Right cardiac atrium (tissue), 5 donors: ENCODE measurements at regions not wholly inside any gene's neighbourhood (a gene's known extent, or its start where the extent isn't known, plus 50 kb on each side); places are given as distances from the start of the nearest gene placed in this dataset.

Experiments used
- ATAC-seq, 2 donors: fragments of 200-7000 bp; cut with Tn5 transposase; one replicate each; pipeline versions ENCODE4 v1.8.0 to v1.9.1; 2020; ENCODE audit warnings: moderate library complexity in 2 of 2, mild to moderate bottlenecking in 1 of 2
- DNase-seq, 3 donors: peaks; one replicate each; pipeline ENCODE4 v3.0.0-alpha.2; 2020
- H3K27ac ChIP-seq: one replicate; pipeline ENCODE4 v1.5.1; 2013; ENCODE audit warnings: mild to moderate bottlenecking, low read length, control low read depth, moderate library complexity
- H3K27me3 ChIP-seq: one replicate; pipeline ENCODE4 v1.6.1; 2013; ENCODE audit not compliant: control insufficient read depth, insufficient read depth
- H3K4me1 ChIP-seq: one replicate; pipeline ENCODE4 v1.6.1; 2013; ENCODE audit warnings: low read length; ENCODE audit not compliant: control insufficient read depth, insufficient read depth
- H3K4me3 ChIP-seq: one replicate; pipeline ENCODE4 v1.5.1; 2013; ENCODE audit warnings: low read length, control low read depth
- H3K9me3 ChIP-seq: one replicate; pipeline ENCODE4 v1.6.1; 2013; ENCODE audit warnings: low read length; ENCODE audit not compliant: control insufficient read depth
- WGBS: extraction: QIAGEN DNeasy Blood & Tissue Kit; methylation state at CpG from one replicate; pipeline ENCODE4 v1.1.7; 2013; 5-methylcytosine and 5-hydroxymethylcytosine counted together
- intact Hi-C, 4 donors: fragments of 100-400 bp; cut with DNase I; formaldehyde crosslinking; loops; one replicate each; pipeline versions ENCODE4 v1.11.0 to v1.14.0; 2022 to 2023
- donor health status: healthy with polysubstance abuse.
- donor health status: DM: no; HTN: yes; CAD: no.
- donor health status: DM: no; HTN: no; CAD: no.
- donor health status: DM: no; HTN: yes; CAD: no; lungs with severe emphysema.
- donor health status: DM: yes; HTN: yes; CAD: no.

DNA sequence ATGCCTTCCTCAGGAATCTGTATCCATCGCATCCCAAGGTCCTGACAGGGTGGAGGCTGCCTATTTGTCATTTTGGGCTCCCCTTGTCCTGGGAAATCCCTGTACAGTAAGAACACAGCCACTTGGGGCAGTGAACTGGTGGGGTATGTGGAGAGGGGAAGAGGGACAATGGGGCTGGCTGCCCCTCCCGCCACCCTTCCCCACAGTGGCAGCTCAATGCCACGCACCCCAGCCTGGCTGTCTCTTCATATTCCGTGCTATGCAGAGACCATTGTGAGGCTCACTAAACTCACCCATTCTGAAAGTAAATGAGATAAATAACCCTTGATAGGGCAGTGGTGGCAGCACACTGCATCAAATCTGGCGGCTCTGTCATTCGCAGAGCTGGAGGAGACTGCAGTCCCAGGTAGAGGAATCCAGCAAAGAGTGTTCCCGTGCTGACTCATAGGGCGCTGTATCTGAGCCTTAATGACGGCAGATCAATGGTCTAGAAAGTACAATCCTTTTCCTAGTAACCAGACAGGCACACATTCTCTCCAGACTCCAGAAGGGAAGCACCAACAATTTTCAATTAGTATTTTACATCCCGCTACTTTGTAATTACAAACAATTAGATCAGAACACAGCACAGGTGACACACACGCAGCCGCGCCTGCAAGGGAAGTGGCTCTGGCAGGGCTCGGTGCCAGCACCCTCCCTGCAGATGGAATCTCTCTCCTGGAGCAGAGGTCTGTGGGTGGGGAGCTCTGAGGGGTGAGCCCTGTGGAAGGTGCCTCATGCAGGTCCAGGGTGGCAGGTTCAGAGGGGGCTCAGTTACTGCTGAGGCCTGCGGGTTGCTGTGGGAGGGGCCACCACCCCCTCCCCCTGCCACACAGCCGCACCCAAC lies 167.9 kb upstream of the B3GAT1 start:
- H3K4me1 ChIP-seq = peaks cover 4% of the 10 kb centered on the region
- no peak for DNase-seq

DNA sequence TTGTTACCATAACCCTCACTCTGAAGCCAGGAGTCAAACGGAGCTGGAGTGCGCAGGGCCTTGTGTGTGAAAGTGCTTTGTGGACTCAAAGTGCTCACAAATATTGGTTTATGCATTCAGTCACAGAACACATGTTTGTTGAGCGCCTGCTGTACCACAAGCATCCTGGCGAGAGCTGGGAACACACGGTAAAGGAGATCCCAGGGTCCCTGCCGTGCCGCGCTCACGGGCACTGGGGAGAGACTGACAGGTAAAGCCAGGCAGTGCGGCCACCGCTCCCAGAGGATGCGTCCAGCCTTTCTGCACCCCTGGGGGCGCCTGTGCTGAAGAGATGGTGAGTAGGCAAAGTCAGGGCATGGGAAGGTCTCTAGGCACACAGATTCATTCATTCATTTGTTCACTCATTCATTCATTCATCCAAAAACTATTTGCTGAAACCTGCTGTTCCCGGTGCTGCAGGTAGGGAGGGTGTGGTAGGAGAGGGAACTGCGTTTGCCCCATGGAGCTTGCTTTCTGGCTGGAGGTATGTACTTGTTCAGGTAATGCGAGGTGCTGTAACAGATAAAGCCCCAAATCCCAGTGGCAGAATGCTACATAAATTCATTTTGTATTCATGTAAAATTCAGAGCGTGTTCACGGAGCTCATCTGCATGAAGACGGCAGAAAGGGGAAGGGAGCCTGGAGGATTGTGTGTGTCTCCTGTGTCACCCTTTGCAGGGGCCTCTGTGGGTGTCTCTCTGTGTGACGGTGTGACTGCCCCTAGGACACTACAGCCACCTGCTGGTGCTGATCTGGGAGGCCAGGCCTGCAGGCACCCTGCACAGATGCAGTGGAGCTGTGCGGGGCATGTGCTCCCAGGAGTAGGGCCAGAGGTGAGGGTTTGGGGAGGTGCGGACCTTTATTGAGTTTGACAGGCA lies 167.0 kb upstream of the B3GAT1 start:
- Histone ChIP-seq H3K4me3 (no peak overlapping the region), H3K27me3 (no peaks in the 10 kb centered on the region), H3K27ac (no peak overlapping the region), H3K9me3 (no peaks in the 10 kb centered on the region), H3K4me1 (peaks cover 3% of the 10 kb centered on the region)
- DNase-seq (no peak), ATAC-seq (no peak)
- intact Hi-C loops = no loop called here
- WGBS = 80% methylated on average over 22 of the region's 22 CpGs

More for the DNA sequence above, 167.9 kb upstream of the B3GAT1 start:
- no peak overlapping the region for H3K4me3 ChIP-seq
- 71% methylated on average over 16 of the region's 16 CpGs for WGBS
- no peak overlapping the region for H3K27ac ChIP-seq
- H3K9me3 ChIP-seq = no peaks in the 10 kb centered on the region
- intact Hi-C loops = no loop called here
- ATAC-seq = no peak
- H3K27me3 ChIP-seq = no peaks in the 10 kb centered on the region

- intact Hi-C loops = no loop called here
- WGBS = 69% methylated on average over 13 of the region's 13 CpGs
- no peaks in the 10 kb centered on the region for H3K27me3 ChIP-seq
Observed at GRCh38 chr11:134577751-134578395, 165.8 kb upstream of the B3GAT1 start.

DNA sequence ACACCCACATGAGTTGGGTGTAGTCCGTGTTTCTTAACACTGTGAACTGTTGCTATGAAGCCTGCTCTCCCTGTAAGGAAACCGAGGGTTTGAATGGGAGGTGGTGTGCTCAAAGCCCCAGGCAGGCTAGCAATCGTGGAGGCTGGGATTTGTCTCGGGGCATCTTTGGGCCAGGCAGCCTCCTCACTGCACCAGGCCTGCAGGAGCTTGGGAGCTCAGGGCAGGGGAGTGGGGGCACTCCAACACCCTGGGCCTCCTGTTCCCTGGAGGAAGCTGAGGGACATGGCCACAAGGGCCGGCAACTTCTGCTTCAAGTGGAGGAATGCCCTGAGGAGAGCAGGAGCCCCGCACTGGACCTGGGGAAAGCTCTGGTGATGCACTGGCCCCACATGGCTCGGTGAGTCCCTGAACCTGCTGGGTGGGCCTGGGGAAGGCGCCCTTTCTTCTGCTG lies 164.7 kb upstream of the B3GAT1 start:
- DNase-seq = no peak
- Histone ChIP-seq H3K4me3 (no peak overlapping the region), H3K27ac (no peak overlapping the region), H3K9me3 (no peaks in the 10 kb centered on the region), H3K4me1 (peaks cover 2% of the 10 kb centered on the region), H3K27me3 (no peaks in the 10 kb centered on the region)
- intact Hi-C loops = no loop called here
- WGBS = 78% methylated on average over 8 of the region's 8 CpGs
- ATAC-seq = no peak

More at GRCh38 chr11:134577751-134578395, 165.8 kb upstream of the B3GAT1 start:
- ATAC-seq = no peak
- Histone ChIP-seq H3K4me3 (no peak overlapping the region), H3K27ac (no peak overlapping the region), H3K9me3 (no peaks in the 10 kb centered on the region), H3K4me1 (peaks cover 2% of the 10 kb centered on the region)
- no peak for DNase-seq

DNA sequence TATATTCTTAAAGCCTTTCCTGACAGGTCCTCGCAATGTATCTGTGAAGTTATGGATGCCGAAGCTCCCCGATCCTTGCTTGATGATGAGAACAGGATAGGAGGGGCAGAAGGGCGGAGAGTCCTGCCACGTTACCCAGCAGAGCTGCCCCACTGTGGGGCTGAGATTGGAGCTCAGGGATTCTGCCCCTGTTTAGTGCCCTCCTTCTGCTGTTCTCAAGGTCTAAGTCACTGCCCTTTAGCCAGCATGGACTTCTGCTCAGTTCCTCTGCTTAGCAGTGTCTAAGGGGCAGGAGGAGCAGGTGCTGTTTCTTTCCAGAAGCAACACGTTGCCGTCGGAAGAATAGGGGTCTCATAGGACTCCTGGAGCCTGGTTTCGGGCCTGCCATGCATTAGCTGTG lies 164.2 kb upstream of the B3GAT1 start:
- 69% methylated on average over 9 of the region's 9 CpGs for WGBS
- no peaks in the 10 kb centered on the region for H3K9me3 ChIP-seq
- H3K4me3 ChIP-seq = no peak overlapping the region
- H3K27me3 ChIP-seq = no peaks in the 10 kb centered on the region
- no peak overlapping the region for H3K27ac ChIP-seq
- no peak for DNase-seq
- H3K4me1 ChIP-seq = peaks cover 2% of the 10 kb centered on the region
- intact Hi-C loops = no loop called here
- ATAC-seq = no peak

DNA sequence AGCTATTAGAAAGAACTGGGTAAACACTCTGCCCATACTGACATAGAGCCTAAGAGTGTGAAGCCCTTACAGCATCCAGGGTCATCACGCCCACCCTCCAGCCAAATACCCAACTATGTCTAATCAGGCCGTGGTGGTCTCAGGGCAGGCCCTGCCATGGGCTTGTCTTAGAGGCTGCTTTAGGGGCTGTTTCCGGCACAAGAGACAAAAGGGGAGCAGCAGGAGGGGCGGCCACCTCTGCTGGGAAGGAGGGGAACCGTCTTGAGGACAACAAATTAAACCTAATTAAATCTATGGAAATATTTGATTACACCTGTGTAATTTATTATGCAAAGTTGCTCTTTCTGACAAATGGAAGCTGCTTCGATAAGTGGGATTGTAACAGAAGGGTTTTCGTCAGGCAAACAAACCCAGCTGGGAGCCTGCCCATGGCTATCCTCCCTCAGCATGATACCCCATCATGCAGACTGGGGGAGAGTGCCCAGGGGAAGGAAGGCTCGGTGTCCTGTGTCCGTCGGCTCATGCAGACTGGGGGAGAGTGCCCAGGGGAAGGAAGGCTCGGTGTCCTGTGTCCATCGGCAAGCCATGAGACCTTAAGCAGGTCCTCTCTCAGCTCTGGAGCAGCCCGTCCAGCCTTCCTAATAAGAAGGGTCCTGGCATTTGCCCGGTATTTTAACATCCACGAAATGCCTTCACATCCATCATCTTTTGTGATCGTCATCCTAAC lies 163.6 kb upstream of the B3GAT1 start:
- DNase-seq (no peak), ATAC-seq (no peak)
- H3K9me3 ChIP-seq = no peaks in the 10 kb centered on the region
- H3K4me1 ChIP-seq = peaks cover 2% of the 10 kb centered on the region
- H3K27ac ChIP-seq = no peak overlapping the region
- no peak overlapping the region for H3K4me3 ChIP-seq
- intact Hi-C loops = no loop called here
- H3K27me3 ChIP-seq = no peaks in the 10 kb centered on the region
- 76% methylated on average over 16 of the region's 16 CpGs for WGBS

DNA sequence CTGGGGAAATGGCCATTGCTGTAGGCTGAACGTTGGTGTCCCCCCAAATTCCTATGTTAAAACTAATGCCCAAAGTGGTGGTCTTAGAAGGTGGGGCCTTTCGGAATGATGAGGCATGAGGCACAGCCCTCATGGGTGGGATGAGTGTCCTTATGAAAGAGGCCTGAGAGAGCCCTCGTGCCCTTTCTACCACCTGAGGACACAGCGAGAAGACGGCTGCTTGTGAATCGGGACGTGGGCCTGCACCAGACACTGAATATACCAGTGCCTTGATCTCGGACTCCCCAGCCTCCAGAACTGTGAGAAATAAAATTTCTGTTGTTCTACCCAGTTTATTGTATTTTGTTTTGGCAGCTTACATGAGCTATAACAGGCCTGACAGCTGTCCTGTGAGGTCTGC lies 162.9 kb upstream of the B3GAT1 start:
- H3K9me3 ChIP-seq = no peaks in the 10 kb centered on the region
- H3K4me1 ChIP-seq = peaks cover 2% of the 10 kb centered on the region
- 79% methylated on average over 8 of the region's 8 CpGs for WGBS
- no peak for ATAC-seq
- H3K27ac ChIP-seq = no peak overlapping the region
- intact Hi-C loops = no loop called here
- DNase-seq = no peak
- H3K27me3 ChIP-seq = no peaks in the 10 kb centered on the region
- H3K4me3 ChIP-seq = no peak overlapping the region

- no peak for ATAC-seq
- Histone ChIP-seq H3K4me1 (peaks cover 2% of the 10 kb centered on the region), H3K9me3 (no peaks in the 10 kb centered on the region), H3K27me3 (no peaks in the 10 kb centered on the region), H3K27ac (no peak overlapping the region), H3K4me3 (no peak overlapping the region)
- no peak for DNase-seq
- WGBS = 92% methylated on average over 7 of the region's 7 CpGs
- intact Hi-C loops = no loop called here
Observed at GRCh38 chr11:134574425-134574824, 162.4 kb upstream of the B3GAT1 start.

DNA sequence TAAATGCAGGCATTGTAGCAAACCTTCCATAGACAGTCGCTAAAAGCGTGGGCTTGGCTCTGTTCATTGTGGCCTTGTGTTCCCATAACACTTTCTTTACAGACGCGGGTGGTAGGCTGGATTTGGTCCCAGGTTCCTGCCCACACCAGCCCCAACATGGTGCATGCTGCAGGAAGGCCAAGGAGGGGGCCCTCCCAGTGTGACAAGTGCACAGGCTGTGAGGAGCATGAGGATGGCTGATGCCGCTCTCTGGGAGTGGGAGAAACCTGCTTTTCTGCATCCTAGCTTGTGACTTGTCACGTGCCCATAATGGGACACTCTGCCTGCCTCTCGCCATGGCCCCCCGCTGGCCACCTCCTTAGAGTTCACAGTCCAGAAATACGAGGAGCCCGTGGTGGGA lies 161.8 kb upstream of the B3GAT1 start:
- Histone ChIP-seq H3K9me3 (no peaks in the 10 kb centered on the region), H3K27ac (no peak overlapping the region), H3K4me3 (no peak overlapping the region), H3K27me3 (no peaks in the 10 kb centered on the region), H3K4me1 (peaks cover 2% of the 10 kb centered on the region)
- ATAC-seq (no peak), DNase-seq (no peak)
- WGBS = 58% methylated on average over 10 of the region's 10 CpGs
- intact Hi-C loops = no loop called here
